ENCODE measurements at regions not wholly inside any gene's neighbourhood (a gene's known extent, or its start where the extent isn't known, plus 50 kb on each side); places are given as distances from the start of the nearest gene placed in this dataset.
"Not testable (repeated sequence)": the region's sequence is repeated elsewhere in the genome, so short reads cannot be mapped to it uniquely, and the experiment has no call there.

DNA sequence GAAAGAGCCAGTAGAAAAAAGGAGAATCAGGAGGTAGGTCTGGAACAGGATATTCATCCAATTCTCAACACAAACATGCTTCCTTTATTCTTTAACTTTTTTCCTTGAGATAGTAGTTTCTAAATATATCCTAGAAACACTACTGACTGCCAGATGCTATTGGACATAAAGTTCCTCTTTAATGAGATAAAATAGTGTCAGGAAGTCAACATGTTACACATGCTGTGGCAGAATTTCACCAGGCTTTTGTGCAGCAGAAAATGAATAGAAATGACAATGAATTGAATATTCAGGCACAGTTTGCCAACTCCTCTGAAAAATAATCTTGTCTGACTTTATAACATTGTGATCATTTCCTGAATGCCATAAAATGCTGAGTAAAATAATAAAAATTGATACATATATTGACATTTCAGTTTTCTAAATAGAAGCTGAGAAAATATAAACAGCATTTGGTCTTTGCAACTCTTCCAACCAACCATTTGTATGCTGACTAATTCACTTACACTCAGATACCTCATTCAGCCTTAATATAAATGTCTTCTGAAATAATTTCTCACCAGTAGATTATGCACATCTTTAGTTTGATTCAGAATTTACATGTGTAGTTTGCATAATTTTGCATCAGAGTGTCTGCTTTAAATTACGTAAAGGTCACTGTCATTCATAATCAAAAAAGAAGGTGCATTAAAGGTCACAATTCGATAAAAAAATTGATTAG is 486.1 kb upstream of the ADGRL2 start:
- no peak for DNase-seq

DNA sequence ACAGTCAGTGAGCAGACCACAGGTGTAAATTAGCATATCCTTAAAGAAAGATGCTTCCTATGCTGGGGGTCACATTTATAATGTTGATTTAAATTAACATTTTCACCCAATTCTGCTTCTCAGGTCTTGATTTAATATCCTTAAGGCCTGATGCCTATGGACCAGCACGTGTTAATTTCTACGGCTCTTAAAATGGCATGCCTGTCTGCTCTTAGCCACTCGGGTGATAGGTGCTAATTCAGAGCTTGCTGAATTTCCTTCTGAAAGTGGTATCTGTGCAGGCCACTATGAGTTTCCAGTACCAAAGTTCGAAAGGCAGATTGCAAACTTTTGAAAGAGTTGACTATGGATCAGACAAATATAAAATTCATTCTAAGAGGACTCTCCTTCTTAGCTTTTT is 487.4 kb upstream of the ADGRL2 start:
- no peak for DNase-seq

DNA sequence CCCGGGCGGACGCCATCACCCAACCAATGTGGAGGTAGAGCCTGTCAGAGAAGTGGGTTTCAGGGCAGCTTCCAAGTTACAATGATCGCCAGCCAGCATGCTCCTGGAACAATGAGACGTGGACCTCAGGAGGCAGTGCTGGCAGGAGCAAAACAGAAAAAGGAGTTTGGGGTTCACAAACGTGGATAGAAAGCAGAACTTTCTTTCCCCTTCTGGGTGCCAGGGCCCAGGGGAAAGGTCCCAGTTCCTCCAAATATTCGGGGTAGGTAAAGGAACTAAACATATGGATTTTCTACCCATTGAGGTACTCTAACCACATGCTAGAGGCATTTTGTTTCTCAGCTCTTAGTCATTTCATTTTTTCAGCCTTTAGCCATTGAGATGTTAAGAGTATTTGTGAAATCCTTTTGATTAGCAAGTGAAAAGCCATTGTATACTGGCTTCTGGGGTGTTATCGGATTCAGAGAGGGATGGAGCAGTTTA is 488.4 kb upstream of the ADGRL2 start:
- DNase-seq: no peak

DNA sequence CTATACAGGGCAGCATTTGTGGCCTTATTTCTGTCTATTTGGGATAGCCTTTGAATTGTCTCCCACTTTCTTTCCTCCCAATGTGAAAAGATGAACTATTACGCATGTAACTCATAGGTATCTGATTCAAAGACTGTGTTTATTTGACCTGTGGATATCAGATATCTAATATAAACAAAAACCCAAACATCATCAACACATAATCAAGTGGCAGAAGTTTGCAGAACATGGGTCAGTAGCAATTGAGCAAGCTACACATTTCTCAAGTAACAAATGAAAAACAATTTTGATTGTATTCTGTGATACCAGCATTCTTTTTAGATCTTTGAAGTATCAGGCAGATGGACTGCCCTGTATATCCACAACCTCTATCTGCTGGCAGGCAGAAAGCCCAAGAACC is 490.5 kb upstream of the ADGRL2 start:
- DNase-seq: no peak

DNA sequence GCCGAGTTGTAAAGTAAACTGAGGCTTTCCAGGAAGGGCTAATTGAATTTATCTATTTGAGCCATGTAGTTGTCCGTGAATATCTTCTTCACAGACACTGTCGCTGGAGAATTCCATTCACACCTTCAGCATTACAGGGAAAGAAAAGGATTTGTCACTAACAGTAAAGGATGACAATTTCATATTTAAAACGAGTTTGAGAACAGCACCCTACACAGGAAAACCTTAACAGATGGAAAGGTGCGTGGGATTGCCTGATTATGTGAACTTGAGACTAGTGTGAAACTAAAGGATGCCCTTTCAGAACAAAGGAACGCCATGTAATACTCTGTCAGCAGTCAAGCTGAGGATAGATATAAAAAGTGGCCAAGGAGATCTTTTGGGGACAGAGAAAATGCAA is 492.5 kb upstream of the ADGRL2 start:
- no peak for DNase-seq

DNA sequence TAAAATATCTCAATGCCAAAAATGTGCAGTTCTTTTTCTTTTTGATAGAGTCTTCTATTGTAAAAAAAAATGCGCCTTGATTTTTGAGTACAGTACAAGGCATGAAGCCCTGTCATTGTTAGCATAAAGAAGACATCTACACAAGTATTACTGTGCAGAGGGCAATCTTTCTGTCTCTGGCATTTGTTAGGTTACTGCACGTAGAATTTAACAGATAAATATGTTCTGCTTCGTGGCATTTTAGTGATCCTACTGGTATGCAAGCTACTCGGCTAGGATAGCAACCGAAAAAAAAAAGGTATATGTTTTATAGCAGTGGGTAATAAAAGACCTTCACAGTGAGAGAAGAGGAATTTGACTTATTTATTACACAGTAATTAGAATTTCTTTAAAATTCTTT is 492.9 kb upstream of the ADGRL2 start:
- DNase-seq: no peak

DNA sequence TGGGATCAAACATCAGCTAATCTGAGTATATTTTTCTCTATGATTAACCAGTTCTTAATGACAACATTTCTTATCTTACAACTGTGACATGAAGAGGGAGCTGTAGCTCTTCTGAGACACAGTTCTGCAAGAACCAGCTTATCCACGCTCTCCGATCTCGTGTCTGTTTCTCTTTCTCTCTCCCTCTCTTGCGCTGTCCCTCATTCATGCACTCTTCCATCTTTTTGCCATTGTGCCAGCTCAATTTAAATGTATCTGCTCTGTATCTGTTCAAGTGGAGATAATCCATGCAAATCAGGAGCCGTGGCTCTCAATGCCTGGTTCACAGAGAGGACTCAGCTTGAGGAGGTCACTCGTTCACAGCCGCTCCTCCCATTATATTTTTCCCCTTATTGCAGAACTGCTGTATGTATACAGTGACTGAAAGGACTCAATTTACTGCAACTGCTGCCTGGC is 494.7 kb upstream of the ADGRL2 start:
- no peak for DNase-seq

DNA sequence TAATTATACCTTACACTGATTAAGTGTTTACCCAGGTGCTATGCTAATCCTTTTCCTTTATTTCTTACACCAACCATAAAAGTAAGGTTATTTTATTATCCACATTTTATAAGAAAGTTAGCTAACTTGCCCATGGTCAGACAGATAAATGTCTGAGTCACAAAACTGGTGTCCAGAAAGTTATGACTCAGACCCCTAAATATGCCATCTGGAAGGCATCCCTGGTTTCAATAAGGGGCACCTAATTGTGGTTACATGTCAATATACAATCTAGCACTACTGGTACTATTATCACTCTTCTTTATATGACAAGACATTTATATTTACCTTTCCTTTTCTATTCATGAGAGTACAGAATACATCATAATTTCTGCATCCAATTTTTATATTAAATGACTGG is 496.5 kb upstream of the ADGRL2 start:
- no peak for DNase-seq

DNA sequence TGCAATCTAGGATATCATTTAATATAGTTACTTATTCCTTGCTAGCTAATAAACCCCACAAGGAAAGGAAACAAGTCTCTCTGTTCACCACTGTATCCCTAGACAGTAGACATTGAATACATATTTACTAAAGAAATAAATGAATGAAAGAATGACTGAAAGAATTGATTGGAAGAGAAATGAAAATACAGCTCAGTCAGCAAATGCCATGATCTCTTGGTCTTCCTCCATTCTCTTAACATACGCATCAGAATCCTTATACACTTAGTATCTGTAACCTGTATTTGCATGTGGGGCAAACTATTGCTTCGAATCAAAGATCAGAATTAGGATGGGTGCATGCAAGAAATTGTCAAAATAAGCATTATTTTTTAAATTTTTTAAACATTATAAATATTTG is 500.8 kb upstream of the ADGRL2 start:
- no peak for DNase-seq

DNA sequence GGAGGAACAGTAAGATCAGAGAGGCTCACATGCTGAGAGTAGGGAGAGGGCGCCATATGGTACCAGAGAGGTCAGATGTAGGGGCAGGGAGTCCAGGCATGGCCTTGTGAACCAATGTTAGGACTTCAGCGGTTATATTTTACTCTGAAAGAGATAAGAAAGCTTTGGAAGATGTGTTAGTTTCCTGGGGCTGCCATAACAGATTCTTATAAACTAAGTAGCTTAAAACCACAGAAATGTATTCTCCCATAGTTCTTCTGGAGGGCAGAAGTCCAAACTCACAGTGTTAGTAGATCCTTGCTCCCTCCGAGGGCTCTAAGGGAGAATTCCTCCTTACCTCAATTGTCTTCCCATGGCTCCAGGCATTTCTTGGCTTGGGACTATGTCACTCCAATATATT is 502.5 kb upstream of the ADGRL2 start:
- no peak for DNase-seq

DNA sequence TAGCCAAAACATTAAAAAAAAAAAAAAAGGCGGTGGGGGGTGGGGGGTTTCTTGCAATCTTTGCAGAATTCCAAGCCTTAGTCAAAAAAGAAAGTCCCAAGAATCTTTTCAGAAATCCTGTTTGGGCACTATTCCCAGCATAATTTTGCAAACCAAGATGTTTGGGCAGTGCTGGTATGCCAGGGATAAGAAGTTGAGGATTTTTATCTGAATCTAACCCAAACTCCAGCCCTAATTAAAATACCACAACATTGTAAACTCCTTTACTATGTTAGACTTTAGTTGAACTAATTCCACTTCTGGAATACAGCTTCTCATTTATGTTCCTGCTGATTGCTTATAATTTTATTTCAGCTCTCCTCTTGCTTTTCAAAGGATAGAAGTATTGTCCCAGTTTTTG is 504.1 kb upstream of the ADGRL2 start:
- no peak for DNase-seq

DNA sequence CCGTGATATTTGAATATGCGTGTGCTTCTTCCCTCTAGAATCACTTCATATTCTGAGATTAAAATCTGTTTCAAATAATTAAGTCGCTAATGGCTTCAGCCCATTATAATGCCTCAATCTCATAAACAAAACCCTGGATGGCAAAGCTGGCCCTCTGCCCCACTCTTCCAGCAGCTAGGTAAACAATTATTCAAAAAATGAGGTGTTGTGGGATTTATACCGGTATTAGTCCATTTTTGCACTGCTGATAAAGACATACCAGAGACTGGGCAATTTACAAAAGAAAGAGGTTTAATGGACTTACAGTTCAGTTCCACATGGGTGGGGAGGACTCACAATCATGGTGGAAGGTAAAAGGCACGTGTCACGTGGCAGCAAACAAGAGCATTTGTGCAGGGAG is 510.4 kb upstream of the ADGRL2 start:
- DNase-seq: no peak

DNA sequence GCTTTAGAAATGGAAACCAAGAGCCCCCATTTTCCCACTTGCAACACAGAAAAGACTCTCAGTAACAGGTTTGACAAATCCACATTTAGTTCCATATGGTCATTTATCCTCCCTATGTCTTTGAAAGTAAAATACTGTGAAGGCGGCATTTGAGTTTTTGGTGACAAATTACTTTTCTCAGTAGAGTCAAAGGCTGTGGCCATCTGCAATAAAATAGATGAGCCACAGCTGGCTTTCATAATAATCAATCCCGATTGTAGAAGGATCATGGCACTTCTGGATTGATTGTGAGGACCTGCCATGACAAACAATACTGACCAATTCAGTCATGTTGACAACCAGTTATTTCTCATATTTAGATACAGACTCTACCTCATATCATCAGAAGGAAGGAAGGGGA is 512.0 kb upstream of the ADGRL2 start:
- DNase-seq: no peak

DNA sequence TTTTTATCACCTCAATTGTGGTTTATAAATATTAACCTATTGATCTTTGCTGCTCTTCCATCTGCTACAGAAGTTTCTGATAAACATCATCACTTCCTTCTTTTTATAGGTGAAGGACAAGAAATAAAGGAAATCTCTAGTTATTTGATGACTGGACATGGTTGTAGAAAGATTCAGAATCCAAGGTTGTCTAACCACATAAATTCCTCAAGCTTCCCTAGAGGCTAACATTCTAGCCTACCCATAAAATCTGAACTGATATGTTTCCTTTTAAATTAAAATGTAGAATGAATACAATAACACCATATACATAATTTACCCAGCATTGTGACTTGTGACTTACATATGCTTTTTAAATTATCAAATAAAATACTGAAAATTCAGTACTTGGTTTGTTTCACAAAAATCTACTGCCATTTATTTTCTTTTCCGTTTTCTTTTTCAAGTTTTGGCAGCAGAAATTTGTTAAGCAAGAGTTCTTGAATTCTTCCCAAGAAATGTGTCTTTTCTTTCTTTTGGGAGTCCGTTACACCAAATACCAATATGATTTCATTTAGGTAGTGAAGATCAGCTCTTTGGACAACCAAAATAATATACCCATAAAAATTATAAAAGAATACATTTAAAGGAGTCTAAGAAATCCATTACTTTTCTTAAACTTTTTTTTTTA is 513.2 kb upstream of the ADGRL2 start:
- no peak for DNase-seq

DNA sequence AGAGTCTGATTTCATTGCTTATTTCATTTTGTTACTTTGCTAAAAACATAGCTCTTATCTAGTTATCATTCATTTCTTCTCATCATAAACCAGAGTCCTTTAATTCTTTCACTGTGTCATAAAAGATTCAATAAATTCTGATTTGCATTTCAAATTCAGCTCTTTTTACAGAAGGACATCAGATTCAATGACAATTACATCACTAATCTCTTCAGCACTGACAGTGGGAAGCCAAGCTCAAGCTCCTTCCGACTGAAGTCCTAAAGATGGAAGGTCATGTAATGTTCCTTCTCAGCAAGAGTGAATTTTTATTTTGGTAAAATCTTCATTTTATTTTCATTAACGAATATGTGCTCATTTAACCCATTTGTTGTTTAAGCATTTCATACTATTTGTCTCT is 530.7 kb upstream of the ADGRL2 start:
- DNase-seq: no peak

DNA sequence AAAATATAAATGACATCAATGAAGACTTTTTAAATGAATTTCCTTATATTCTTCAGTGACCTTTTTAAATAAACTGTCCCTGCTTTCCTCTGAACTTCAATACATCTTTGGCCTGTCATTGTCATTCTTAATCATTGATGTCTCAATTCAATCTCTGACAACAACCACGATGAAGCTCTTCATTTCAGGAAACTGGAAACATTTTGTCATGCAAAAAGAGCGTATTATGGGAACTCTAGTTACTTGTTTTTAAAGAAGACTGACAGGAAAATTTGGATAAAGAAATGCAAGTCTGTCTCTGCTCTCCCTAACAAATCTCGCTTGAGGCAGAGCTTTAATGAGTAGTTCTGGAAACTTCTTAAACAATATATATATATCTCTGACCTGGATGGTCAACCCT is 535.8 kb upstream of the ADGRL2 start:
- DNase-seq: no peak

DNA sequence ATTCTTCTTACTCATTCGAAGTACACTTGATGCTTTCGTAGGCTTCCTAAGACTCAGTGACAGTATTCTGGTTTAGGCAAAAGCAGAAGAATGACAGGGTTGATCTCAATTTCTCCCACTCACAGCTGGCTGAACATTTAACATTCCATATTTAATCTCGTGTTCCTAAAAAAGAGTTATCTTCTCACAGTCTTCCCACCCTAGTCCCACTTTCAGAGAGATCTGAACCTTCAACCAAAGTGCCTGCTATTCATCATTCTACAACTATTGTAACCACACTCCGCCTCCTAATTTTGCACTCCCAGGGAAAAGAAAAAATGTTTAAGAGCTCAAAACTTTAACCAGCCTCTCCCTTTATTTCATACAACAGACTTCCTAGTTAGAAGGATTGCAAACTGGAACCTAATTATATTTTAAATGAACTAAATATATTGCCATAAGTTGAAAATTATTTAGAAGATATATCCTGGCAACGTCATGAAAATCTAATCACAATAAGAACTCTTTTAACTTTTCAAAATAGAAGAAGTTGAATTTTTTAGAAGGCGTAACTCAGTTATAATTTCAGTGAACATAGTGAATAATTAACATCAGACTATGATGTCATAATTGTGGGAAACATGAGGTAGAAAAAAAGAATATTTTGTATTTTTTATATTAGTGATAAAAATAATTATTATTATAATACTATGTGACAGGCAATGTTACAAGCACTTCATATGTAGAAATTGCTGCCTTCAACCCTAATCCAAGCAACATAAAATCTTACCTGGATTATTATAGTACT is 540.9 kb upstream of the ADGRL2 start:
- DNase-seq: no peak

DNA sequence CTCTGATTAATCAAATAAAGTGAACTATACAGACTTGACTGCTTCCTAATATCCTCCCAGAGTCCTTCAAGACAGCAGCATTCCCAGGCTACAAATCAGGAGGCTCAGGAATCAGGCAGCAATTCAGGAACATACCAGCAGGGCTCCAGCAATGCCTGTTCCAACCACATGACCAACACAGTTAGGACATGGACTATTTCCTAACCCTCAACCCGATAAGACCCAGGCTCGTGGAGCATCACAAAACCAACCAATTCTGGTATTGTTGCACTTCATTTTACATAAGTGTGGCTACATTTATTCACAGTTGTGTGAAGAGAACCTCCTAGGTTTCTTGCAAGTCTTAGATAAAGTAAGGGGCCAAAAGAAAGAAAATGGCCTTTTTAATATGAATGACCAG is 546.2 kb upstream of the ADGRL2 start:
- DNase-seq: no peak

DNA sequence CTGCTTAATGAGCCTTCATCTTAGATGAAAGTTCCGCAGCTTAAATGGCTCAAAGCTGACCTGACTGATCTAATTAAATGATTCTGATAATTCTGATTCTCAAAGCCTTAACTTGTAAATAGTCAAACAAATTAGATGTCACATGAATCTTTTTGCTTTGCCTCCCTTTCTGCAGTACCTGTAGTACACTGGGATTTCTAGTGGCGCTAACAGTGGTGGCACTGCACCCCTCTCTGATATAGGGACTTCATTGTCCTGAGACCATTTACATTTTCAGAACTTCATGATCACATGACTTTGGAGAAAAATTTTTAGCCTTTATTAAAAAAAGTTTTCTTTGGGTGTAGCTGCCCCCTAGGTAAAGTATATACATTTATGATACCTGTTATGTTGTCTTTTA is 546.7 kb upstream of the ADGRL2 start:
- no peak for DNase-seq

DNA sequence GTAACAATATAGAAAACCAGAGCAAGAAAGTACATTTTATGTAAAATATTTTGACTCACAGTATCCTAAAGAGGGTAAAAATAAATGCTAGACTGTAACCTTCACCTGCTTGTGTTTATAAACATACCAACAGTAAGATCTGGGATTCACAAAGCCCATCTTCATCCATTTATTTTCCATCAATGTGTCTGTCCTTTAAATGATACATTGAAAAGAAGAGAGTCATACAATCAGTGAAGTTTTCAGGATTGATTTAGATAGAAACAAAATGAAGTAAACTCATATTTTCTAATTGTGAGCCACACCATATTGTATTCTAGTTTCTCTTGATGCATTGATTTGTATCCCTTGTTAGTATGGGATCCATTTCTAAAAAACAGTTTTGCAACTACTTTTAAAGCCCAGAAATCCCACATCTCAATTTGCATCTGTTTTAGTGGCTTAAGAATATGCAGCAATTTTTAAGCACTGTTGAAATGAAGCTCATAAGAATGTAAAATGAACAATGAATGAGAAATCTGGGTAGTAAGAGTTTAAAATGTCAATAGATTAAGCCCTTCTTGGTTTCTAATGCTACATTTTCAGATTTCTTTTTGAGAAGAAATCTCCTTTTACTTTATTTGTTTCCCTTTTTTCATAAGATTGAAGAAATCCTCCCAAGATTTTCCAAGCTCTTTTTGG is 548.1 kb upstream of the ADGRL2 start:
- DNase-seq: no peak

DNA sequence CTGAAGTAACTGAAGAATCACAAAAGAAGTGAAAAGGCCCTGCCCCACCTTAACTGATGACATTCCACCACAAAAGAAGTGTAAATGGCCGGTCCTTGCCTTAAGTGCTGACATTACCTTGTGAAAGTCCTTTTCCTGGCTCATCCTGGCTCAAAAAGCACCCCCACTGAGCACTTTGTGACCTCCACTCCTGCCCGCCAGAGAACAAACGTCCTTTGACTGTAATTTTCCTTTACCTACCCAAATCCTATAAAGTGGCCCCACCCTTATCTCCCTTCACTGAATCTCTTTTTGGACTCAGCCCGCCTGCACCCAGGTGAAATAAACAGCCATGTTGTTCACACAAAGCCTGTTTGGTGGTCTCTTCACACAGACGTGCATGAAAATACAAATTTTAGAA is 549.9 kb upstream of the ADGRL2 start:
- not testable (repeated sequence) for DNase-seq

DNA sequence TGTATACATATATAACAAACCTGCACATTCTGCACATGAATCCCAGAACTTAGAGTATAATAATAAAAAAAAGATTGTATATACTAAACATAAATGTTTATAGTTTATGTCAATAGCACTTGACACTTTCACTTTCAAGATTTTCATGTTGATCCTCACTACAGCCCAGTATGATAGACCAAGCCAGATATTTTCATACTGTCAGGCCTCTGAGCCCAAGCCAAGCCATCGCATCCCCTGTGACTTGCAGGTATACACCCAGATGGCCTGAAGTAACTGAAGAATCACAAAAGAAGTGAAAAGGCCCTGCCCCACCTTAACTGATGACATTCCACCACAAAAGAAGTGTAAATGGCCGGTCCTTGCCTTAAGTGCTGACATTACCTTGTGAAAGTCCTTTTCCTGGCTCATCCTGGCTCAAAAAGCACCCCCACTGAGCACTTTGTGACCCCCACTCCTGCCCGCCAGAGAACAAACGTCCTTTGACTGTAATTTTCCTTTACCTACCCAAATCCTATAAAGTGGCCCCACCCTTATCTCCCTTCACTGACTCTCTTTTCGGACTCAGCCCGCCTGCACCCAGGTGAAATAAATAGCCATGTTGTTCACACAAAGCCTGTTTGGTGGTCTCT is 555.5 kb upstream of the ADGRL2 start:
- DNase-seq: not testable (repeated sequence)

DNA sequence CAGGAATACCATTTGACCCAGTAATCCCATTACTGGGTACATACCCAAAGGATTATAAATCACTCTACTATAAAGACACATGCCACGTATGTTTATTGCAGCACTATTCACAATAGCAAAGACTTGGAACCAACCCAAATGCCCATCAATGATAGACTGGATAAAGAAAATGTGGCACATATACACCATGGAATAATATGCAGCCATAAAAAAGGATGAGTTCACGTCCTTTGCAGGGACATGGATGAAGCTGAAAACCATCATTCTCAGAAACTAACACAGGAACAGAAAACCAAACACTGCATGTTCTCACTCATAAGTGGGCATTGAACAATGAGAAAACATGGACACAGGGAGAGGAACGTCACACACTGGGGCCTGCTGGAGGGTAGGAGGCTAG is 556.1 kb upstream of the ADGRL2 start:
- DNase-seq: not testable (repeated sequence)
